Uterus (tissue), 3 donors: ENCODE measurements at regions not wholly inside any gene's neighbourhood (a gene's known extent, or its start where the extent isn't known, plus 50 kb on each side); places are given as distances from the start of the nearest gene placed in this dataset.
"Not testable (repeated sequence)": the region's sequence is repeated elsewhere in the genome, so short reads cannot be mapped to it uniquely, and the experiment has no call there.

Experiments
- DNase-seq, 2 donors: peaks; one replicate each; pipeline ENCODE4 v3.0.0-alpha.2; 2019 to 2020
- H3K27ac ChIP-seq, 2 donors: fragments of 200-600 bp; sonication (generic); 1 replicate in 1 of 2; 2 replicates in 1 of 2; pipeline ENCODE4 v1.5.1; 2016 to 2018
- H3K27me3 ChIP-seq, 2 donors: fragments of 200-600 bp; sonication (generic); one replicate each; pipeline ENCODE4 v1.5.1; 2018 to 2019; ENCODE audit warnings: control low read depth in 1 of 2
- H3K36me3 ChIP-seq, 2 donors: fragments of 200-600 bp; sonication (generic); one replicate each; pipeline ENCODE4 v1.5.1; 2019; ENCODE audit warnings: control low read depth in 1 of 2
- H3K4me1 ChIP-seq, 2 donors: fragments of 200-600 bp; sonication (generic); one replicate each; pipeline ENCODE4 v1.5.1; 2018 to 2019; ENCODE audit warnings: control low read depth in 1 of 2
- H3K4me3 ChIP-seq, 2 donors: fragments of 200-600 bp; sonication (generic); 1 replicate in 1 of 2; 2 replicates in 1 of 2; pipeline ENCODE4 v1.5.1; 2018 to 2019; ENCODE audit warnings: mild to moderate bottlenecking in 1 of 2
- H3K9me3 ChIP-seq, 2 donors: fragments of 200-600 bp; sonication (generic); one replicate each; pipeline ENCODE4 v1.5.1; 2019; ENCODE audit warnings: control low read depth in 1 of 2
- CTCF ChIP-seq, 4 experiments: fragments of 200-600 bp in 2 of 4; fragments of 450-650 bp in 2 of 4; sonication (generic) in 2 of 4; IDR thresholded peaks; one replicate each; pipeline ENCODE4 v1.5.1; 2016 to 2019; ENCODE audit warnings: antibody characterized with exemption in 4 of 4, mild to moderate bottlenecking in 2 of 4, moderate library complexity in 1 of 4
- POLR2A ChIP-seq, 2 donors: fragments of 450-650 bp; IDR thresholded peaks; one replicate each; pipeline ENCODE4 v1.6.1; 2016; ENCODE audit warnings: antibody characterized with exemption in 2 of 2, mild to moderate bottlenecking in 1 of 2, moderate library complexity in 1 of 2
- intact Hi-C: fragments of 100-400 bp; cut with DNase I; formaldehyde crosslinking; loops from one replicate; pipeline ENCODE4 v1.15.1; 2023; ENCODE audit warnings: low total_unique reads
- donor health status: DM: yes; HTN: yes; CAD: no.

GRCh38 chr21:18725653-18726052, 322.1 kb upstream of the TMPRSS15 start:
- intact Hi-C loops: no loop called here
- TF ChIP-seq POLR2A (IDR thresholded peaks at IDR 0.05): no peak
- no peak for TF ChIP-seq CTCF (IDR thresholded peaks at IDR 0.05)
- H3K27me3 ChIP-seq: no peaks in the 10 kb centered on the region
- no peak for DNase-seq
- H3K4me3 ChIP-seq: no peak overlapping the region
- no peaks in the 10 kb centered on the region for H3K36me3 ChIP-seq
- H3K9me3 ChIP-seq: no peaks in the 10 kb centered on the region
- H3K4me1 ChIP-seq: no peaks in the 10 kb centered on the region
- H3K27ac ChIP-seq: no peak overlapping the region

- intact Hi-C loops: no loop called here
- H3K27ac ChIP-seq: no peak overlapping the region
Observed at GRCh38 chr21:18741954-18742353, 338.4 kb upstream of the TMPRSS15 start.

GRCh38 chr21:18743531-18743930, 339.9 kb upstream of the TMPRSS15 start:
- intact Hi-C loops: no loop called here
- no peaks in the 10 kb centered on the region for H3K27me3 ChIP-seq
- TF ChIP-seq CTCF (IDR thresholded peaks at IDR 0.05): no peak
- TF ChIP-seq POLR2A (IDR thresholded peaks at IDR 0.05): no peak

More at GRCh38 chr21:18741954-18742353, 338.4 kb upstream of the TMPRSS15 start:
- no peaks in the 10 kb centered on the region for H3K4me1 ChIP-seq
- H3K27me3 ChIP-seq: no peaks in the 10 kb centered on the region
- DNase-seq: no peak
- no peak overlapping the region for H3K4me3 ChIP-seq
- no peaks in the 10 kb centered on the region for H3K9me3 ChIP-seq
- no peak for TF ChIP-seq CTCF (IDR thresholded peaks at IDR 0.05)
- TF ChIP-seq POLR2A (IDR thresholded peaks at IDR 0.05): no peak
- H3K36me3 ChIP-seq: no peaks in the 10 kb centered on the region

GRCh38 chr21:18744840-18745239, 341.3 kb upstream of the TMPRSS15 start:
- no peaks in the 10 kb centered on the region for H3K27me3 ChIP-seq
- no peaks in the 10 kb centered on the region for H3K9me3 ChIP-seq
- no peaks in the 10 kb centered on the region for H3K36me3 ChIP-seq
- DNase-seq: no peak
- H3K4me3 ChIP-seq: no peak overlapping the region
- intact Hi-C loops: no loop called here
- no peak overlapping the region for H3K27ac ChIP-seq
- no peaks in the 10 kb centered on the region for H3K4me1 ChIP-seq
- no peak for TF ChIP-seq CTCF (IDR thresholded peaks at IDR 0.05)
- TF ChIP-seq POLR2A (IDR thresholded peaks at IDR 0.05): no peak

More at GRCh38 chr21:18743531-18743930, 339.9 kb upstream of the TMPRSS15 start:
- Histone ChIP-seq H3K36me3 (no peaks in the 10 kb centered on the region), H3K4me3 (no peak overlapping the region), H3K9me3 (no peaks in the 10 kb centered on the region), H3K27ac (no peak overlapping the region), H3K4me1 (no peaks in the 10 kb centered on the region)
- DNase-seq: no peak

GRCh38 chr21:18752894-18753293, 349.3 kb upstream of the TMPRSS15 start:
- DNase-seq, H3K4me3 ChIP-seq, H3K27ac ChIP-seq, H3K9me3 ChIP-seq, H3K27me3 ChIP-seq, H3K4me1 ChIP-seq, H3K36me3 ChIP-seq, intact Hi-C loops: not testable (repeated sequence)

- H3K4me3 ChIP-seq, H3K9me3 ChIP-seq, H3K27ac ChIP-seq, H3K36me3 ChIP-seq, DNase-seq, H3K27me3 ChIP-seq, intact Hi-C loops, H3K4me1 ChIP-seq: not testable (repeated sequence)
Observed at GRCh38 chr21:18756272-18756671, 352.7 kb upstream of the TMPRSS15 start.
